Embryonic facial prominence (tissue), 1 donor: ENCODE measurements at regions not wholly inside any gene's neighbourhood (a gene's known extent, or its start where the extent isn't known, plus 50 kb on each side); places are given as distances from the start of the nearest gene placed in this dataset.

Source experiments
- DNase-seq: peaks from one replicate; pipeline ENCODE4 v3.0.0-alpha.2; 2016; ENCODE audit errors: extremely low spot score

DNA sequence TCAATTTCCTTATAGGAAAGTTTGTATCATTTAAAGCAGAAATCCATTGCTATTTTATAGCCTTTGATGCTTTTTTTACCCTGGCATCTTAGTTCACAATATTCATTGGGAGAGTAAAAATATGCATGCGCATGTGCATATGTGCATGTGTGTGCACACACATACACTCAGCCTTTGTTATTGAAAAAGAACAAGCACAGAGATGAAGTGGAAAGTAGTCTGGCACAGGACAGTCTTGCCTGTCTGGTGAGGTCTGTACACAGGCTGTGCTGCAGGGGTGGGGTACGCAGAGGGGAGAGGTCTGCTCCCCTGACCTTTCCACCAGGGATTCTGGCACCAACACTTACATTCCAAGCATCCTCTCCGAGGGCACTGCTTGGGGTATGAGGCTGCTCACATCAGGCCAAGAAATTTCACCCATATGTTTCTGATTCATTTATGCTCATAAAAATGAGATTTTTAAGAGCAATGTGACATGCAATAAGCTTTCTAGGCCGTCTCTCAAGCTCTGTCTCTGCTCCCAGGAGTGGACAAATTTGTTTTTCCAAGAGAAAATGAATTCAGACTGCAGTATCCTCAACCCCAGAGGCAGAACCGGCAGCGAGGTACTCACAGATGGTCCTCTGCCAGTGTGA, 237.2 kb downstream of the INSIG2 start:
- DNase-seq = no peak

DNA sequence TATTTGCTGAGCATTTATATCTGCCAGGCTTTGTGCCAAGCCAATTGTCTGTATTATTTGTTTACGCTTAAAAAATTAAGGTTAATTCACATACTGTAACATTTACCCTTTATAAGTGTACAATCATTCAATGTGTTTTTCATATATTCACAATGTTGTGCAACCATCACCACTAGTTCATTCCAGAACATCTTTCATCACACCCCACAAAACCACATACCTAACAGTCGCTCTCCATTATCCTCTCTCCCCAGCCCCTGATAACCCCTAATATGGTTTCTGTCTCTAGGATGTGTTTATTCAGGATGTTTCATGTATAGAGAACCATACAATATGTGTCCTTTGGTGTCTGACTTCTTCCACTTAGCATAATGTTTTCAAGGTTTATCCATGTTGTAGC, 234.1 kb downstream of the INSIG2 start:
- DNase-seq = no peak

DNA sequence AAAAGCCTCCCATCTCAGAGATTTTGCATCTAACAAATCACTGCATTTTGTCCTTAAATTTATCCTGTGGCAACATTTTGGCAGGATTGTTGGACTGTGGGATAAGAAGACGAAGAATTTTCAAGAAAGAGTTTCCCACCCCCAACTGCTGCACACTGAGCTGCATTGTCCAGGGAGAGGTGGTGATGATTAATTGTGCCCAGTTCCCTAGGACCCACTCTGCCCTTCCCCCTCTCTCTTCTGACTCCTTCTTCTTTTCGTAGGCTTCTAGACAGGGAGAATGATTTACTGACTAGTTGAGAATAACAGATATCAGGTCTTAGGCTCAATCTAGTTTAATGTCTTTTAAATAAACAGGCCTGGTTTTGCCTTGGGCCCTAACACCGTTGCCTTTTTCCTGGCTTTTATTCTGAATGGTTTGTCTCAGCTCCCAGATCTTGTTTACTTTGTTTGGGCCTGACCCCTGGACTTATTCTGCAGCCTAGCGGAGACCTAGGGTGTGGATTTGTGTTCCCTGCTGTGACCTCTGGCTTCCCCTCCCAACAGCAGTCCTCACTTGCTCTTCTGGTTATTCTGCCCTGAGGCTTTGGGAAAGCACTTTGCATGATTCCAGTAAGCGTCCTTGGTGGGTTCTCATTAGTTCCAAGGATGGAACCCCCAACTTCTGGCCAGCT, 233.3 kb downstream of the INSIG2 start:
- no peak for DNase-seq

DNA sequence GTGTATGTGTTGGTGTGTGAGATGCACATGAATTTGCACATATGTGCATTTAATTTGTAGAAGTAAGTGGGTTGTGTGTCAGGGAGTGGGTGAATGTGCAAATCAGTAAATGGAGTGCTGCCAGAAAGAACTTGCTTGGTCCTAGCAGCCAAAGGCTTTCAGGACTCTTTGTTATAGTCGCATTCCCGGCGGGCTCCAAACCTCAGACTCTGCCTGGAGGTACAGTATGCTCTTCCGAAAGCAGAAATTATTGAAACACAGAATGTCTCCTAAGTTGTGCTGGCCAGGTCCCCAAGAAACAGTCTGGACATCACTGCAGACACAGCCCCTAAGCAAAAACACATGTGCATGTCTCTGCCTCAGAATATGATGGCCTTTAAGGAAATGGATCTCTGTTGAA, 232.4 kb downstream of the INSIG2 start:
- DNase-seq = no peak

DNA sequence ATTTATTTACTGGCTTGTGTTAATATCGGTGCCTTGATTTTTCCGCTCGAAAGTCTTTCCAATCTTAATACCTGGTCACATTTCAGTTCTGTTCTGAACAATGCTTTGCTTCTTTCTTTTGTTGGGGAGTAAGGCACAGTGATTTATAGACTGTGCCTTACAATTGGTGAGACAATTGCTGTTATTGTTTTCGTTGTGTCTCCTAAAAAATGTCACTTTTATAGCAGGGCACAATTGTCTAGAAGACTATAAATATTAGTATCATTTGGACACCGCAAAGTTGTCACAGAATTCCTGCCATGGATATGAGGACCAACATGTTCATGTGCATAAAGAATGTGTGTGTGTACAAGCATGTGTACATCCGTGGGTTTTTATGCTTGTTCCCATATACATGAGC, 231.9 kb downstream of the INSIG2 start:
- no peak for DNase-seq

DNA sequence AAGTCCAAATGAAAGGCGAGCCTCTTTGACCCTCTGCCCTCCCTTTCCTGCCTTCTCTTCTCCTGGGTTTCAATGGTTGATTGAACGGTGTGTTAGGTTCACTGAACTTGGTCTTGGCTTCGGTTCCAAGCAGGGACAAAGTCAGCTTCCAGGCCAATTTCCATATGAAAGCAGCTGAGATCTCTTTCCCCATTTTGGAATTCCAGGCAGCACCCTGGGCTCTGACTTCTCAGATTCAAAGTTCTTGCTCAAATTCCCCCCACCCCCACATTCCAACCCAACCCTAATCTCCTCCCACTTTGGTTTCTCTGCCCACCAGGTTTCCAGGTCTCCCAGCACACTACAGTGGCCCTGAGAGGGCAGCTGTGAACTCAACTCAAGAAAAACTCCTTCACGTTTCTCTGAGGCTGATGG, 231.0 kb downstream of the INSIG2 start:
- DNase-seq = no peak

DNA sequence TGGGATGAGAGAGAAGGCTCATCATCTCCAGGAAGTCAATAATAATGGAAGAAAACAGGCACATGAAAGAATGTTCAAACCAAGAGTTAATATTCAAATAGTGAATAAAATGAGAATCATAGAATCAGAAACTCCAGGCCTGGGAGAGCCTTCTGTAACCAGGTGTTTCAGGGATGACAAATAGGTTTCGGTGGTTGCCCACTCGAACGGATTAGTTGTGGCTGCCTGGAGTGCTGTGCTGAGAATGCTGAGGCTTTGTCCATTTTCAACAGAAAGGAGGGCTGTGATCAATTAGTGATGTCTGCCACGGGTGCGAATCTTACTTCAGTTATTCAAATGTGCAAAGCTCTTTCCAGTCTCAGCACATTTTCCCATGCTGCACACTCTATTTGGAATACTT, 227.3 kb downstream of the INSIG2 start:
- DNase-seq = no peak

DNA sequence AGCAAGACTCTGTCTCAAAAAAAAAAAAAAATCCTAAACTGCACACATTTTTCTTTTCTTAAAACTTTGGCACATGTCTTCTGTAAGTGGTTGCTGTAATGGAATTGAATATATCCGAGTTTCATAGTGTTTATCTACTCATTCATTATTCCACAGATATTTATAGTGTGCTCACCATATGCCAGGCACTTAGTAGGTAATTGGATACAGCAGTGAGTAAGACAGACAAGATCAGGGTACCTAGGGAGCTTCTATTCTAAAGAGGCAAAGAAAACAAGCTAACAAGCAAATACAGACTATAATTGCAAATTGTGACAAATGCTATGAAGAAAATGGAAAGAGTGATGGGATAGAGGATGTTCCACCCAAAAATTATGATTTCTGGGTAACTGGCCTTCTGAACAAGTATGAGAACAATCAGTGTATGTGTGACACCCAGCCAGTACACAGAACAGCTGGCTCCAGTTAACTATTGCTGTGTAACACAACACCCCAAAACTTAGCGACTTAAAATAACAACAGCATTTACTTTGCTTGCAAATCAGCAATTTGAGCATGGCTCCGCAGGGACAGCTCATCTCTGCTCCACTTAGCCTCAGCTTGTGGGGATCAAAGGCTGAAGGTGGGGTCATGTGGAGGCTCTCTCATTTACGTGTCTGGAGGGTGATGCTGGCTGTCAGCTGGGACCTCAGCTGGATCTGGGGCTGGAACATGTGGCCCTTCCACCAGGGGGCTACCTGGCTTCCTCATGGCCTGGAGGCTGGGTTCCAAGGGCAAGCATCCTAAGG, 224.9 kb downstream of the INSIG2 start:
- no peak for DNase-seq

- no peak for DNase-seq
These were observed 222.6 kb downstream of the INSIG2 start for GRCh38 chr2:118310681-118311429.

DNA sequence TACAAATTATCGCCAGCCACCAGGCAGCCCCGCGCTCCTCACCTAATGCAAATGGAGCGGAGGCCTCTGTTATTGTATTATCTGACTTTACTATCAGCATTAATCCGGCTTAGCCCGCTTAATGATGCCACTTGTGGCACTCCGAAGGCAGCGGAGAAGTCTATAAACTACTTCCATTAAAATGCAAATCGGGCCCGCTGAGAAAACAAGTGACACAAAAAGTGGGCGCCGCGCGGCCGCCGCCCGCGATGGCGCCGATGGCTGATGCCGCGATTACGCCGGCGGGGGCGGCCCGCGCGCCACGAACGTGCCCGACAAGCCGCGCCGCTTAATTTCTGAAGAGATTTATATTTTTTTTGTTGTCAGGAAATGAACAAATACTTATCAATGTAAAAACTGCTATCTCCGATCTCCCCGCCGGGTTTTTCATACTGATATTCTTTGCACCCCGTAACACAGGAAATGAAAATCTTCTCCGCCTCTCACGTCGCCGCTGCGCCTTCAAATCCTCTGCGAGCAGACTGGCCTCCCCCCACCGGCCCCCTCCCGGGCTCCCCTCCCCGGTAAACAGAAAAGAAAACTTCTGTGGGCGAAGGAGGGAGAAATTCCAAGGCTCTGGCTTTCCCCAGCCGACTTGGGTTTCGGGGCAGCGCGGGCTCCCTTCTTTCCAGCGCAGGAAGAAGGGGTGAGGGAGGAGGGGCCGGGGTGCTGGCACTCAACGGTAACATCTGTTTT, 221.8 kb downstream of the INSIG2 start:
- DNase-seq = peak; percentile 74

- no peak for DNase-seq
These were observed 221.1 kb downstream of the INSIG2 start for GRCh38 chr2:118309257-118309945.

- no peak for DNase-seq
These were observed 219.6 kb downstream of the INSIG2 start for GRCh38 chr2:118307864-118308263.

- no peak for DNase-seq
These were observed 213.0 kb downstream of the INSIG2 start for GRCh38 chr2:118301248-118301647.

DNA sequence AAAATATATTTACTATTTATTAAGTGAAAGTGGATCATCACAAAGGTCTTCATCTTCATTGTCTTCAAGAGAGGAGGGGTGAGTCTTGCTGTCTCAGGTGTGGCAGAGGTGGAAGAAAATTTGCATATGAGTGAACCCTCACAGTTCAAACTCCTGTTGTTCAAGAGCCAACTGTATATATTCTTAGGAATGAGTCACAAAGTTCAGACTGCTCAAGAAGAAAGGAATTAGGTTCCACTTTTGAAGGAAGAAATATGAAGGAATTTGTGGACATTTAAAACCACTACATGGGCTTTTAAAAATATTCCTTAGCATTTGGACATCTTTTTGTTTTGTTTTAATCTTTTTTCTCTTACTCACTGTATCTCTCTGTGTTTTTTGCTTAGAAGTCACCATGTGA, 212.6 kb downstream of the INSIG2 start:
- no peak for DNase-seq

DNA sequence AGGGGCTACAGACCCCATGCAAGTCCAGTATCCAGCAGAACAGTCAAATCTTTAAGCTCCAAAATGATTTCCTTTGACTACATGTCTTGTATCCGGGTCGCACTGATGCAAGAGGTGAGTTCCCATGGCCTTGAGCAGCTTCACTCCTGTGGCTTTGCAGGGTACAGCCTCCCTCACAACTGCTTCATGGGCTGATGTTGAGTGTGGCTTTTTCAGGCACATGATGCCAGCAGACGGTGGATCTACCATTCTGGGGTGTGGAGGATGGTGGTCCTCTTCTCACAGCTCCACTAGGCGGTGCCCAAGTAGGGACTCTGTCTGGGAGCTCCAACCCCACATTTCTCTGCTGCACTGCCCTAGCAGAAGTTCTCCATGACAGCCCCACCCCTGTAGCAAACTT, 208.4 kb downstream of the INSIG2 start:
- DNase-seq = no peak

DNA sequence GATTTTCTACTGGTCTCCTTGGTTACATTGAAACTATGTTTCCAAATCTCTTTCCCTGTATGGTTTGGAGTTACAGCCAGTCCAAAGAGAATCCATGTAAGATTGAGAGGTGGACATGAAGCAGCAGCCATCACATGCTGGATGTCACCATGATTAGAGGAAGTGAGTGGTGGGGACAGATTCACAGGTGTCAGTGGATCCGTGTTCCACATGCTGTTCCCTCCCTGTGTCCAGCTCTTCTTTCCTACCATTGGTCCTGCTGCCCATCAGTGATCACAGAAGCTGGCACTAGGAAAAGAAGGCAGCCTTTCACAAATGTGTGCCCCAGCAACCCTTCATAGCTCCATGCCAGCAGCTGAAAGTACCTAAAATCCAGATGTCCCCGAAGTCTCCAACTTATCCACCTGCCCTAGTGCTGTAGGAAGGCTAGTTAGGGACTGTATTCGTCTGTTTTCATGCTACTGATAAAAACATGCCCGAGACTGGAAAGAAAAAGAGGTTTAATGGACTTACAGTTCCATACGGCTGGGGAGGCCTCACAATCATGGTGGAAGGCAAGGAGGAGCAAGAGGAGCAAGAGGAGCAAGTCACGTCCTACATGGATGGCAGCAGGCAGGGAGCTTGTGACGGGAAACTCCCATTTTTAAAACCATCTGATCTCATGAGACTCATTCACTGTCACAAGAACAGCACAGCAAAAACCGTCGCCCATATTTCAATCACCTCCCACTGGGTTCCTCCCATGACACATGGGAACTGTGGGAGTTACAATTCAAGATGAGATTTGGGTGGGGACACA, 207.5 kb downstream of the INSIG2 start:
- no peak for DNase-seq

- DNase-seq = no peak
These were observed 205.8 kb downstream of the INSIG2 start for GRCh38 chr2:118294063-118294462.

DNA sequence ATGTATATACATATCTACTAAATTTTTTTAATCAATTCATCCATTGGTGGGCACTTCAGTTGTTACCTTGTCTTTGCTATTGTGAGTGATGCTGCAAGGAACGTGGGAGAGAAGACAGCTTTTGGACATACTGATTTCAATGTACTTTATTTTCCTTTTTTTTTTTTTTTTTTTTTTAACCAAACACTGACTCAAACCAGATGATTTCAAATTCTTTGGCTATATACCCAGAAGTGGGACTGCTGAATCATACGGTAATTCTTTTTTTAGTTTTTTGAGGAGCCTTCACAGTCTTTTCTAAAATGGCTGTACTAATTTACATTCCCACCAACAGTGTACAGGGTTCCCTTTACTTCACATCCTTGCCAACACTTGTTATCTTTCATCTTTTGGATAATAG, 204.7 kb downstream of the INSIG2 start:
- DNase-seq = no peak

DNA sequence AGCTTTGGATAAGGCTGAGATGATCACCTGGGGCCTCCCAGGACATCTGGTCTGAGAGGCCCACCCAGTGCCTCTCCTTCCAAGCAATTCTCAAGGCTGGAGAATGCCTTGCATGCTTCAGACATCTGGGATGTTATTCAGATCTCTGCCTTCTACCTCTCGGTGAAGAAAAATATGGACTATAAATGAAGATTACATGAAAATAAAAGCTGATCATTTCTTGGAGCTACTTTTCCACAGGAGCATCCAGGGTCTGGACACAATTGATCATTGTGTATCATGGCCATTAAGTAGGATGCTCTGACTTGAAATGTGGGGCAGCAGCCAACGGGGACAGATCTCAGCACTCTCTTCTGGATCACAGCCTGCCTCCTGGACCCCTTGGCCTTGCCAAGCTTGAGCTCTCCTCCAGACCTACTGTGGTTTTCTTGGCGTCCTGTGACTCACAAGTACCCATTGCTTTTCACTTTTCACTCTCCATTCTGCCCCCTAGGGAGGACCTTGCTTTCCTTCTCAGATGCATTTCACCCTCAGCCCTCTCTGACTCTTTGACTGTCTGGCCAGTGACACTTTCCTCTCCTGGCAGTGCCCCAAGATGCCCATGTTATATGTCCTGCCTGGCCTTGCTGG, 203.1 kb downstream of the INSIG2 start:
- DNase-seq = no peak
